ENCODE measurements at regions not wholly inside any gene's neighbourhood (a gene's known extent, or its start where the extent isn't known, plus 50 kb on each side); places are given as distances from the start of the nearest gene placed in this dataset.
A peak's percentile ranks its signal among the peaks of the same experiment; 100 is the strongest.

- no peak for ATAC-seq
- no peaks in the 10 kb centered on the region for H3K27me3 ChIP-seq (ENCODE audit: control insufficient read depth, insufficient read depth)
- peaks cover 2% of the 10 kb centered on the region for H3K4me1 ChIP-seq (ENCODE audit: control insufficient read depth, insufficient read depth, low read length)
- intact Hi-C loops (cut with DNase I), result no loop called here
- no peak for DNase-seq
- no peak overlapping the region for H3K27ac ChIP-seq (ENCODE audit: low read length)
- H3K9me3 ChIP-seq (ENCODE audit: control insufficient read depth, low read length), result no peaks in the 10 kb centered on the region
- H3K4me3 ChIP-seq (ENCODE audit: low read length), result no peak overlapping the region
These were observed 206.2 kb downstream of the ZNF365 start for GRCh38 chr10:62580396-62580795.

- no peak overlapping the region for H3K27ac ChIP-seq (ENCODE audit: low read length)
- peaks cover 2% of the 10 kb centered on the region for H3K4me1 ChIP-seq (ENCODE audit: control insufficient read depth, insufficient read depth, low read length)
- H3K4me3 ChIP-seq (ENCODE audit: low read length), result no peak overlapping the region
- WGBS, result 78% methylated on average over 3 of the region's 3 CpGs
- H3K27me3 ChIP-seq (ENCODE audit: control insufficient read depth, insufficient read depth), result no peaks in the 10 kb centered on the region
- intact Hi-C loops (cut with DNase I), result no loop called here
- DNase-seq (peak in 1 of 3 donors; percentile 50), ATAC-seq (no peak)
- H3K9me3 ChIP-seq (ENCODE audit: control insufficient read depth, low read length), result no peaks in the 10 kb centered on the region
These were observed 207.2 kb downstream of the ZNF365 start for GRCh38 chr10:62581351-62581750.

GRCh38 chr10:62582101-62582705, 208.0 kb downstream of the ZNF365 start:
- no peak overlapping the region for H3K4me3 ChIP-seq (ENCODE audit: low read length)
- DNase-seq (no peak), ATAC-seq (no peak)
- WGBS, result 79% methylated on average over 4 of the region's 4 CpGs
- H3K4me1 ChIP-seq (ENCODE audit: control insufficient read depth, insufficient read depth, low read length), result peaks cover 2% of the 10 kb centered on the region
- H3K27me3 ChIP-seq (ENCODE audit: control insufficient read depth, insufficient read depth), result no peaks in the 10 kb centered on the region
- peak overlapping the region; percentile 9 for H3K27ac ChIP-seq (ENCODE audit: low read length)
- intact Hi-C loops (cut with DNase I), result no loop called here
- no peaks in the 10 kb centered on the region for H3K9me3 ChIP-seq (ENCODE audit: control insufficient read depth, low read length)

DNA sequence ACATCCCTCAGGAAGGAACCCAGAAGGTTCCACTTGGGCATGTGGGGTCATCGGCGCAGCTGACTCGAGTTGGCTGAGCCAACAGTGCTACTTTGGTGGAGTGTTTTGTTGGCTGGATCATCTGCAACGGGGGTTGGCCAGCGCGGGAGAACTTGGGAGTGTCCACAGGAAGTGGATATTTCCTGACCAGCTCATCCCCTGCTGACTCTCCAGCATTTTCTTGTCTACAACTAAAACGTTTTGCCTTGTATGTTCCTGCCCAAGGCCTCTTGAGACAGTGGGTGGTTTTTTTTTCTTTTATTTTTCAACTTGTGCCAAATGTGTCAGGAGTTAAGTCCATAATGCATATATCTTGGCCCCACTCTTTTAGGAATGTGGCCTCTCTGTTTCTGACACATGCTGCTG, 208.6 kb downstream of the ZNF365 start:
- no peak overlapping the region for H3K27ac ChIP-seq (ENCODE audit: low read length)
- ATAC-seq (peak; percentile 78 to 79), DNase-seq (peak; percentile 73 to 88 (median 84))
- no peaks in the 10 kb centered on the region for H3K27me3 ChIP-seq (ENCODE audit: control insufficient read depth, insufficient read depth)
- H3K4me1 ChIP-seq (ENCODE audit: control insufficient read depth, insufficient read depth, low read length), result peaks cover 2% of the 10 kb centered on the region
- WGBS, result 34% methylated on average over 7 of the region's 7 CpGs
- no peaks in the 10 kb centered on the region for H3K9me3 ChIP-seq (ENCODE audit: control insufficient read depth, low read length)
- intact Hi-C loops (cut with DNase I), result no loop called here
- H3K4me3 ChIP-seq (ENCODE audit: low read length), result no peak overlapping the region

DNA sequence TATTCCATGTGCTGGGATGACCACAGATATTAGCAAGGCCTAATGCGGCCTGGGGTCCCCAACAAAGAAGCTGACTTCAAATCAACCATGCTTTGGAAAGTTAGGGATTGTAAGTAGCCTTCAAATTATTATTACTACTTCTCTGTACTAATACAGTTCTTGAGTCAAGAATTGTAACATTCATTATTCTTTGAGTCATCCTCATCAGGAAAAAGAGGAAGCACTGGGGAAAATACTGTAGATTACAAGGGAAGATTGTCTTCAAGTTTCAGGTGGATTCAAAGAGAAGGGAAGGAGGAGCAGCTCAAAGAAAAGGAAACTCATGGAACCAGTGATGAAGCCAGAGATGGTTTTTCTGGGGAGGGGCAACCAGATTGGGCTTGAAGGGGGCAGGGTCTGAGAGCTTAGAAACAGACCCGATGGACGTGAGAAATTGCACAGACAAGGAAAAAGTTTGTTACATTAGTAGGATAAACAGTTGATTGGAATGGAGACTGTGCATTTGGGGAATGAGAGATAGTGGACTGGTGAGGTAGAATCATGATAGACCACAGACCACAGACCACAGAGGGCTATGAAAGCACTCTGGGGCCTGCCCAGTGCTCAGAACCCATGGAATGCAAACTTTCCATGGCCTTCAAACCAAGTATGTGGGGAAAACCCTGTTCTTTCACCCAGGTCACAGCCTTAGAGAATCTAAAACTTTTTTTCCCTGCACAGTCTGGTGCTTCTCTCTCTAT, 209.9 kb downstream of the ZNF365 start:
- Histone ChIP-seq H3K27ac (ENCODE audit: low read length) (peak overlapping the region; percentile 44), H3K9me3 (ENCODE audit: control insufficient read depth, low read length) (no peaks in the 10 kb centered on the region), H3K27me3 (ENCODE audit: control insufficient read depth, insufficient read depth) (no peaks in the 10 kb centered on the region), H3K4me1 (ENCODE audit: control insufficient read depth, insufficient read depth, low read length) (peaks cover 2% of the 10 kb centered on the region), H3K4me3 (ENCODE audit: low read length) (no peak overlapping the region)
- DNase-seq, result no peak
- ATAC-seq, result no peak
- intact Hi-C loops (cut with DNase I), result no loop called here
- WGBS, result 74% methylated on average over 3 of the region's 3 CpGs

GRCh38 chr10:62584731-62585130, 210.6 kb downstream of the ZNF365 start:
- no peak for DNase-seq
- 69% methylated on average over 2 of the region's 2 CpGs for WGBS
- Histone ChIP-seq H3K4me3 (ENCODE audit: low read length) (no peak overlapping the region), H3K4me1 (ENCODE audit: control insufficient read depth, insufficient read depth, low read length) (peaks cover 2% of the 10 kb centered on the region), H3K27me3 (ENCODE audit: control insufficient read depth, insufficient read depth) (no peaks in the 10 kb centered on the region), H3K27ac (ENCODE audit: low read length) (no peak overlapping the region), H3K9me3 (ENCODE audit: control insufficient read depth, low read length) (no peaks in the 10 kb centered on the region)
- no peak for ATAC-seq
- intact Hi-C loops (cut with DNase I), result no loop called here

GRCh38 chr10:62585211-62585775, 211.1 kb downstream of the ZNF365 start:
- DNase-seq, result peak; percentile 50 to 63 (median 54)
- ATAC-seq, result peak; percentile 80 to 83
- WGBS, result 58% methylated on average over 6 of the region's 6 CpGs
- H3K4me3 ChIP-seq (ENCODE audit: low read length), result no peak overlapping the region
- intact Hi-C loops (cut with DNase I), result no loop called here
- H3K27ac ChIP-seq (ENCODE audit: low read length), result peak overlapping the region; percentile 70
- peaks cover 2% of the 10 kb centered on the region for H3K4me1 ChIP-seq (ENCODE audit: control insufficient read depth, insufficient read depth, low read length)
- no peaks in the 10 kb centered on the region for H3K9me3 ChIP-seq (ENCODE audit: control insufficient read depth, low read length)
- no peaks in the 10 kb centered on the region for H3K27me3 ChIP-seq (ENCODE audit: control insufficient read depth, insufficient read depth)

GRCh38 chr10:62587011-62587410, 212.8 kb downstream of the ZNF365 start:
- Histone ChIP-seq H3K27me3 (ENCODE audit: control insufficient read depth, insufficient read depth) (no peaks in the 10 kb centered on the region), H3K4me1 (ENCODE audit: control insufficient read depth, insufficient read depth, low read length) (peaks cover 2% of the 10 kb centered on the region), H3K27ac (ENCODE audit: low read length) (no peak overlapping the region), H3K9me3 (ENCODE audit: control insufficient read depth, low read length) (no peaks in the 10 kb centered on the region), H3K4me3 (ENCODE audit: low read length) (no peak overlapping the region)
- ATAC-seq (no peak), DNase-seq (no peak)
- intact Hi-C loops (cut with DNase I), result no loop called here

- ATAC-seq, result no peak
- intact Hi-C loops (cut with DNase I), result no loop called here
These were observed 213.9 kb downstream of the ZNF365 start for GRCh38 chr10:62588116-62588515.

DNA sequence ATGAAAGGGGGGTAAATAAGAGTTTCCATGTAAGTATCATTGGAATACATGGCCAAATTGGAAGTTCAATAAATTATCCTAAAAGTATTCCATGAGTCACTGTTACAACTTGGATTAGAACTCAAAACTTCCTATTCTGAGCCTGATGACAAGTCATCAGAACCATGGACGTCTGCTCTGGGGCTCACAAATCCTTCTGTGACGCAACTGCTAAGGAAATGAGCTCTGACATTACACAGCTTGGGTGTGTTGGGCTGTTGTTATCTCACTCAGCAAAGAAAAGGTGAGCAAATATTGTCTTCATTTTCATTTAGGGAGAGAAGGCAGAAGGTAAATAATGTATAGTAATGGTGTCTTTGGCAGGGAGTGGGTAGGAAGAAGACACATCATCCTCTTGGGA, 214.8 kb upstream of the ADO start:
- H3K27me3 ChIP-seq (ENCODE audit: control insufficient read depth, insufficient read depth), result no peaks in the 10 kb centered on the region
- no peak overlapping the region for H3K4me3 ChIP-seq (ENCODE audit: low read length)
- intact Hi-C loops (cut with DNase I), result loop anchor here (5.0 to 10.0 kb wide), 5 partner anchors 145 to 568 kb away; no protein-coding TSS in a partner anchor
- no peak overlapping the region for H3K27ac ChIP-seq (ENCODE audit: low read length)
- DNase-seq, result no peak
- no peaks in the 10 kb centered on the region for H3K4me1 ChIP-seq (ENCODE audit: control insufficient read depth, insufficient read depth, low read length)
- no peak for ATAC-seq
- 57% methylated on average over 2 of the region's 2 CpGs for WGBS
- H3K9me3 ChIP-seq (ENCODE audit: control insufficient read depth, low read length), result no peaks in the 10 kb centered on the region

More at GRCh38 chr10:62588116-62588515, 213.9 kb downstream of the ZNF365 start:
- no peak for DNase-seq
- 88% methylated on average over 2 of the region's 2 CpGs for WGBS
- Histone ChIP-seq H3K27ac (ENCODE audit: low read length) (no peak overlapping the region), H3K4me1 (ENCODE audit: control insufficient read depth, insufficient read depth, low read length) (peaks cover 2% of the 10 kb centered on the region), H3K4me3 (ENCODE audit: low read length) (no peak overlapping the region), H3K9me3 (ENCODE audit: control insufficient read depth, low read length) (no peaks in the 10 kb centered on the region), H3K27me3 (ENCODE audit: control insufficient read depth, insufficient read depth) (no peaks in the 10 kb centered on the region)

DNA sequence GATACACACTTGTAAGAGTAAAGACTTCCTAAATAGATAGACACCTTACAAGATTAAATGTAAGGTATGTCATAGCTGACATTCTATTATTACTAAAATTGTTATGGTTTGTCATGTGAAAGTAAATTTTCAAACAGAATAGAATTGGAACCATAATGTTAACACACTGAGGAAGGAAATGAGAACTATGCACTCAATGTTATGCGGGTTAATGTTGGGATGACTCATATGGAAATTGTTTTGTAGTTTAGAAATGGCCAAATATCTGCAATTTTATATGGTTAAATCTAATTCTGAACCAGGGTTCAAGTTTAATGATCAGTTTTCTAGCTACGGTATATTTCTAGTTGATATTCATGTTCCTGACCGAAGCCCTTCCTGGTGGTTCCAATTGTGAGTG, 214.2 kb upstream of the ADO start:
- no peaks in the 10 kb centered on the region for H3K9me3 ChIP-seq (ENCODE audit: control insufficient read depth, low read length)
- intact Hi-C loops (cut with DNase I), result loop anchor here (5.0 to 10.0 kb wide), 5 partner anchors 146 to 567 kb away; no protein-coding TSS in a partner anchor
- no peak overlapping the region for H3K4me3 ChIP-seq (ENCODE audit: low read length)
- no peak for ATAC-seq
- 86% methylated on average over 3 of the region's 3 CpGs for WGBS
- no peaks in the 10 kb centered on the region for H3K4me1 ChIP-seq (ENCODE audit: control insufficient read depth, insufficient read depth, low read length)
- no peaks in the 10 kb centered on the region for H3K27me3 ChIP-seq (ENCODE audit: control insufficient read depth, insufficient read depth)
- DNase-seq, result no peak
- no peak overlapping the region for H3K27ac ChIP-seq (ENCODE audit: low read length)

Data from right cardiac atrium (tissue), 5 donors.